HG03280 (cell line): ENCODE measurements at regions not wholly inside any gene's neighbourhood (a gene's known extent, or its start where the extent isn't known, plus 50 kb on each side); places are given as distances from the start of the nearest gene placed in this dataset.

Experiments
- ATAC-seq: cut with Tn5 transposase; IDR thresholded peaks from one replicate; pipeline ENCODE4 v1.9.1; 2021; ENCODE audit warnings: mild to moderate bottlenecking, moderate library complexity; ENCODE audit not compliant: unreplicated experiment

DNA sequence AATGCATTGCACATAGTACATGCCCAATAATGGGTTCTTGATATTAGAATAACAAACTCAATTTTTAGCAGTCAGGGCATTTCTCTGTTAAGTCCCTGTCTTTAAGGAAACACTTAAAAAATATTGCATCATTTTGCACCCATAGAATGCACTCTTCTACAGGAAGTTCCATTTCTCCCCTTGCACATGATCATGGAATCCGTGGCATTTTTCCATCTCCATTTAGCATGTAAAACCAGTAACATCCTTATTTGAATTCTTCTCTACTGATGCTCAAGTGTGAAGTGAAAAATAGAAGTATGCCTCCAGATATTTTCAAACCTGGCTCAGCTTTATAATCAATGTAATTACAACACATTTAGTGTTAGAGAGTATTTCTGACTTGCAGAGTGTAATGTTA lies 192.8 kb downstream of the RWDD3 start:
- ATAC-seq: no peak

- no peak for ATAC-seq
Measured at GRCh38 chr1:95427525-95427924, 193.5 kb downstream of the RWDD3 start.

DNA sequence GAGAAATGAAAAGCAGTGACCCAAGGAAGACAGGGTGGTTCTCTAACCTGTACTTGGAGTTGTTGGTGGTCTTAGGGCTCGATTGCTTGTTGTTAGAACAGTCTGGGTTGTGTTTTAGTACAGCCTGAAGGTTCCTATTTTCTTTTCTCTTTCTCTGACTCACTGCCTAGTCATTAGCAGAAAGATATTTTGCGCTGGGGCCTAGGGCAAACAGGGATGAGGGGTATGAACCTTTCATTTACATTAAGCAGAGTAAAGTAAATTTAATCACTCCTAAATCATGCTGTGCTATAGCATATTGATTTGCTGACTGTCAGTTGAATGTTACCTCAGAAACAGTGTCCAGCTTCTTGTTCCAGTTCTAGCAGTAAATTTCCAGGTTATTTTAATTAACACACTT lies 197.2 kb downstream of the RWDD3 start:
- ATAC-seq: no peak

- no peak for ATAC-seq
Measured at GRCh38 chr1:95435611-95436010, 201.6 kb downstream of the RWDD3 start.

- no peak for ATAC-seq
Measured at GRCh38 chr1:95437011-95437410, 203.0 kb downstream of the RWDD3 start.

GRCh38 chr1:95437781-95438180 lies 203.8 kb downstream of the RWDD3 start:
- ATAC-seq: no peak

- no peak for ATAC-seq
Measured at GRCh38 chr1:95438218-95438948, 204.4 kb downstream of the RWDD3 start.

DNA sequence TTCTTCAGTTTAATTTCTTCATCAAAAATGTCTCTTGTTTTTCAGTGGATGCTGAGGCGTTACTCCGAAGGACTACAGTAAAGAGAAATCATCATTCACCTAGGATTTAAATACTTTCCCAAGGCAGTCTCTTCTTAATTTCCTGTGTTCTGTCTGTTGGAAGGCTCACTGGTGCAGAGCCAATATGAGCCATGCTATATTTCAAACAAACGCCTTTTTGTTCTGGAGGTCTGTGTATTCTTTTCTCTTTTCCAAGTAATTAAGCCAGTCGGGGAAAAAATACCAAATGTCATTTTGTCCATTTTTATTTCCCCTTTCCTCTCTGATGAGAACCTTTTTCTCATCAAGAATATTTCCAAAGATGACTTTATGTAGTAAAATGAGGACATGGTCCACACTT lies 206.5 kb downstream of the RWDD3 start:
- ATAC-seq: no peak

DNA sequence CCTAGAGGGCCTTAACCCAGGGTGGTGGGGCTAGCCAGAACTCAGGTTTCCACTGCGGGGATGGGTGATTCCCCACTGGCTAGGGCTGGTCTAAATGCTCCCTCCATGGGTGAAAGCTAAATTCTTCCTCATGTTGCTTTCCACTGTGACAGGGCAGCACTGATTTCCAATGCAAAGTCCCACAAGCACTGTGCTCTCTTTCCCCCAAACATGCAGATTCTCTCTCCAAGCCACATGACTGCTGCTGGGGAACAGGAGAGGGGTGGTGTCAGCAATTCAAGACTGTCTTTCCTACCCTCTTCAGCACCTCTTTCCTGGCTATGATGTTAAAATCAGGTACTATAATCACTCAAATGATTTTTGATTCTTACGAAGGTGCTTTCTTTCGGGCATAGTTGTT lies 215.5 kb downstream of the RWDD3 start:
- no peak for ATAC-seq

DNA sequence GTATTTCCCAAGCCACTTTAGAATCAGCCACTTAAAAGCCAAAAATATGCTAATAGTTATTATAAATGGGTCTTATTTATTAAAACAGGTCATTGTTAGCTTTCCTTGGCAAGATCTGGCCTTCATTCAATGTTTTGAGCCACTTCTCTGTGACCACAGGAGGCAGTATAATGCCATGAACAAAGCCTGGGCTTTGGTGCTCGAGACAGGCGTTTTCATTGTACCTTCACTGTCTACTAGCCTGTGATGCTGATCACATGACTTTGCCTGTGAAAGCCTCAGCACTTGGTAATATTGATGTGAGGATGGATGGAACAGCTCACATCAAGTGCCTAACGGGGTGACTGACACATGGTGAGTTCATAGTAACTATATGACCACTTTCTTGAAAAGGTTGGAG lies 217.0 kb downstream of the RWDD3 start:
- no peak for ATAC-seq

DNA sequence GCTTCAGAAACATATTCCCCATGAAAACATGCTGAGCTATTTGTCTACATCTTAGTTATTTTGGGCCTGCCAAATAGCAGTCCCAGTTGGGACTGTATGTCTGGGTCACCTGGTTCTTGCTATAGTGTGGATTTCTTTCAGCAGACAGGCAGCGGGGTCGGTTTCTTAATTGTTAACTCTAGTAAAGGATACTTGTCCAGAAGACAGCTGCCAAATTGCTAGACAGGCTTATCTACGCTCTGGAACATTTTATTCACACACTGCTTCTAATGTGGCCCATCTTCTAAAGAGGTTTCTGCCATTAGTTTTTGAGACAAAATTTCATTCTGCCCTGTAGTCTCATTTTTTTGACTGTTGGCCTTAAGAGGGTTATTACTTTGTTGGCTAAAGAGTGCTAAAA lies 217.9 kb downstream of the RWDD3 start:
- ATAC-seq: no peak

DNA sequence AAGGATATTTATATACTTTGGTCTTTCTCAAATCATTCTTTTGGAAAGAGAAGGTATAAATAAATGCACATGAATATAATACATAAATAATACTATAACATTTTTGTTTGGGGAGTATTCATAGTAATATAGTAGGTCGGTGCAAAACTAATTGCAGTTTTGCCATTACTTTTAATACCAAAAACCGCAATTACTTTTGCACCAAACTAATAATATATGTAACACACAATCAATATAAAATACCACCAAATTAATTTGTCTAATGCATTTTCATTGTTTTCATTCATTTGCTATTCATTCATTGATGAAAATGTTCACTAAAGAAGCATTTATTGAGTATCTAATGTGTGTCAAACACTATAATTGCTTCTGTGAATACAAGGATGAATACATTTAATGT lies 219.0 kb downstream of the RWDD3 start:
- no peak for ATAC-seq

DNA sequence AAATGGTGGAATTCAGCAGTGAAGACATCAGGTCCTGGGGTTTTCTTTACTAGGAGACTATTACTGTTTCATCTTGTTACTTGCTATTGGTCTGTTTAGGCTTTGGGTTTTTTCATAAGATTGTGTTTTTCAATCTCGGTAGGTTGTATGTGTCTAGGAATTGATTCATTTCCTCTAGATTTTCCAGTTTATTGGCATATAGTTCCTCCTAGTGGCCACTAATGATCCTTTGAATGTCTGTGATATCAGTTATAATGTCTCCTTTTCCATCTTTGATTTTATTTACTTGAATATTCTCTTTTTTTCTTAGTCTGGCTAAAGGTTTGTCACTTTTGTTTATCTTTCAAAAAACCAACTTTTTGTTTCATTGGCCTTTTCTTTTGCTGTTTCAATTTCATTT lies 233.0 kb downstream of the RWDD3 start:
- no peak for ATAC-seq

DNA sequence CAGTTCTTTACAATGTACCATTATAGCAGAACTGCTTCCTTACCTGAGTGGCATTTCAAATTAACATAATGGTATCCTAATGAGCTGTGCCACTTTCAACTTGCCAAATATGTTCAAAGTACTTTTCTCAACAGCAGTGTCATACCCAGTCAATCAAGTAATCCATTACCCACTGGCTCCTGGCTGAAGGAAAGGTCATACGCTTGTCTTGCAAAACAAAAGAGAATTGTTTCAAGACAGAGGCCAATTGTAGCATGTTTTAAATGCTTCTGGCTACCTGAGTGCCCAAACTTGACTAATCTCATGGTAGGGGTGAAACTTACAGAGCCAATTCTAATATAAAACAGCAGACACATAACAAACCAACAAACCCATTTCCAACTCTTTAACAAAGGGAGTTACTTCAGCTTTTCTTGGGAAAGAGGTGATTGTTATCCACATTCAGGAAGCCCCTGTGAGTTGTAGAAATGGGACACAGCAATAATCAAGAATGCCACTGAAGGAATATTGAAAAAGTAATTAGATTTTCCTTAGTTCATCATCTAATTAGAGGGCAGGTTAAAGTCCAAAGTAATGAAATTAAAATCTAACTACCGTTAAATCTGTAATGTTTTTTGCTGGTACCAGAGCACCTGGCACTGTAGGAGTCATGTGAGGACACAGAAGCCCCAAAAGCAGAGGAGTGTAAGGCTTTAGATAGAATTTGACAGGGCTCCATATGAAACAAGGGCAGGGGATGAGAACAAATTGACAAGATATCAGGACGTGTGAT lies 241.9 kb downstream of the RWDD3 start:
- no peak for ATAC-seq

DNA sequence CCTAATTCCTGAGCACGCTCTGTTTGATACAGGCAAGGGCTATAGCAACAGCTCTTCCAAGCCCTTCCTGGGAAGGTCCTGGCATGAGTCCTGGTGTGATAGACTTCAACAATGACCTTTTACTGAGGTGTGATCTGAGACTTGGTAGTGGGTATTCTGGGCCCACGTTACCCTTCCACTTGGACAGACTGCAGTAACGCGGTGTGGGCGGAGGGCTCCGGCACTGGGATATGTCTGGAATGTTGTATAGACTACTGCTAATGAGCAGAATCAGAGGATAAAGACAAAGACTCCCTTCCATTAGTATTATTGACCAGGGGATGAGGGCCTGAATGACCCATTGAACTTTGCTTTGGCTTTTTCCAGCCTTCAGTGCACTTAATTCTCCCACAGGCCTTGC lies 262.3 kb downstream of the RWDD3 start:
- no peak for ATAC-seq

DNA sequence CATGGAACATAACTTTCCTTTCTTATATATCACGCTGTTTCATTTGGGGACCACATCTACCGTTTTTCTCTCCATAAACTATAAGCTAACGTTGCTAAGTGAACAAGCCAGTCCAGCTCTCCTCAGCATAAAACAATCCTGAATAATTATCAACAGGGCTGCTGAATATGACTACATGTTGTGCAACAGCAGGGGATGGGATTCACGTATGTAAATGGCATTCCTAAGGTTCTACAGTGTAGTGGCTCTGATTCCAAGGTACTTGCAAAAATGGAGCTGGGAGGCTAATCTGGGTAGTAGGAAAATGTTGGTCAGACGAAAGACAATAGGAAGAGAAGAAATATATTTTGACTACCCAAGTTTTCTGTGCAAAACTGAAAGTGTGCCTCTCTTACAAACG lies 262.8 kb downstream of the RWDD3 start:
- ATAC-seq: no peak

DNA sequence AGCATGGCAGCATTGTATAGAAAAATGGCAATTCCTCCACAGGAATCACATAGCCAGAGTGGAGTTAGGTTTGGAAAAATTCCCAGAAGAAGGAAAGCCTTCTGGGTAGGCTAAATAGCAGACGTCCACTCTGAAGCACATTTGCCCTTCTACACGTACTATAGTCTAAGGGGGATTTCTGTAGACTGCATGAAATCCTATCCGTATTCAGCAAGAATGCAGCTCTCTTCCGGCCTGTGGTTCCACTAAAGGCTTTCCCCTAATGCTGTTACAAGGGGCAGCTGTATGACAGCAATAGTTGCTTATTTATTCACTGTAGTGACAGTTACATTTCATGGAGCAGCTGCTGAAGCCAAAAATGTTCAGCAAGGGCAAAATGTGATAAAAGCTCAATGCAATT lies 263.6 kb downstream of the RWDD3 start:
- ATAC-seq: no peak

DNA sequence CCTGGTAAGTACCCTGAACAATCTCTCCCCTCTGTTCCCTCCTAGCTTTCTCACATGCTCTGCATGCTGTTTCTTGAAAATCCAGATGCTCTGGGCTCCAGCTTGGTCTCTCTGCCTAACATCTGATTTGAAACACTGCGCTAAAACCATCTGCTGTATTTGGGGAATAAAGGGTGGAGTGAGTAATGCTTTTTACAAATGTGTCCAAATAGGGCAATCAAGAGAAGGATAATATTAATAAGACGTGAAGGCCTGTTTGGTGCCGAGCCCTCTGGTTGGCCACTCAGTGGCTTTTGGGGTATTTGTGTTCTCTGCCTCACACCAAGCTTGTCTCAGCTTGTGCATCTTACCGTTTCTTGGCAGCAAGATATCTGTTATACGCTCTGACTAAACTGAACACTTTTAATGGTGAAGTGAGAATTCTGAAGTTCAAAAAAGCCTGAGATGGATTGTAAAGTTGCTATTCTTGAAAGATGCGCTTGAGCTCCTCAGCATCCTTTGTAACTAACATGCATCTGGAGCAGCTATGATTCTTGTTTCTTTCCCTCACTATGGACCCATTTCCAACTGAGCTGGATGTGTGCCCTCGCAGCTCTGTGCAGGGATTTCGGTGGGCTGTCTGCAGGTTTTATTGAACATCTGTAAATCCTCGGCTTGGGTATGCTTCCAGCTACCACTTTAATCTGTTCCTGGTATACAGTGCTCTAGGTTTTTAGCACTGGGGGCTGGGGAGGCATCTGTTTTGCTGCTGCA lies 269.4 kb downstream of the RWDD3 start:
- no peak for ATAC-seq

DNA sequence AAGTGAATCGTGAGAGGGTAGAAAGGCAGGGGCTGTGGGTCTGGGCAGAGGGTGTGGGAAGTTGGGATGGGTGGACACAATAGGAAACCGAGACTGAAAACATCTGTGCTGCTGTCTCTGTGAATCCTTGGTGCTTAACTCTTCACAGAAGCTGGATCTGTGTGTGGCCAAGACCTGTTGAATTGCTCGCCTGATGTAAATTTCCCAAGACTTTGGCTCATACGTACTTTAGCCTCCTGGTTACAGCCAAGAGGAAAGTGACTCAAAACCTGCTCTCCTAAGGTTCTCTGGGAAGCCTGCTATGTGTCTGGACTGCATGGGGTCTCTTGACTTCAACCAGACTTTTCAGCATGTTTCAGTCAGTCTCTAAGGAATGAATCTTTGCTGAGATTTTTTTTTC lies 270.3 kb downstream of the RWDD3 start:
- no peak for ATAC-seq

- no peak for ATAC-seq
Measured at GRCh38 chr1:95506736-95507414, 272.9 kb downstream of the RWDD3 start.

GRCh38 chr1:95509989-95510388 lies 276.0 kb downstream of the RWDD3 start:
- ATAC-seq: no peak
